ENCODE measurements at regions not wholly inside any gene's neighbourhood (a gene's known extent, or its start where the extent isn't known, plus 50 kb on each side); places are given as distances from the start of the nearest gene placed in this dataset.
"Not testable (repeated sequence)": the region's sequence is repeated elsewhere in the genome, so short reads cannot be mapped to it uniquely, and the experiment has no call there.

- no peak for DNase-seq (ENCODE audit: low read depth in 2 of 2)
These were observed 228.6 kb downstream of the ZNF621 start for GRCh38 chr3:40753291-40753770.

- no peak for DNase-seq (ENCODE audit: low read depth in 2 of 2)
These were observed 229.2 kb downstream of the ZNF621 start for GRCh38 chr3:40753951-40754350.

- no peak for DNase-seq (ENCODE audit: low read depth in 2 of 2)
These were observed 230.2 kb downstream of the ZNF621 start for GRCh38 chr3:40754994-40755393.

GRCh38 chr3:40756500-40756899, 231.7 kb downstream of the ZNF621 start:
- DNase-seq (ENCODE audit: low read depth in 2 of 2), result no peak

GRCh38 chr3:40762771-40763170, 238.0 kb downstream of the ZNF621 start:
- not testable (repeated sequence) for DNase-seq (ENCODE audit: low read depth in 2 of 2)

- DNase-seq (ENCODE audit: low read depth in 2 of 2), result no peak
These were observed 239.0 kb downstream of the ZNF621 start for GRCh38 chr3:40763807-40764206.

- no peak for DNase-seq (ENCODE audit: low read depth in 2 of 2)
These were observed 240.0 kb downstream of the ZNF621 start for GRCh38 chr3:40764747-40765146.

- no peak for DNase-seq (ENCODE audit: low read depth in 2 of 2)
These were observed 241.1 kb downstream of the ZNF621 start for GRCh38 chr3:40765884-40766283.

- DNase-seq (ENCODE audit: low read depth in 2 of 2), result no peak
These were observed 241.6 kb downstream of the ZNF621 start for GRCh38 chr3:40766396-40766795.

- DNase-seq (ENCODE audit: low read depth in 2 of 2), result no peak
These were observed 243.3 kb downstream of the ZNF621 start for GRCh38 chr3:40768046-40768445.

GRCh38 chr3:40768536-40768935, 243.8 kb downstream of the ZNF621 start:
- no peak for DNase-seq (ENCODE audit: low read depth in 2 of 2)

- DNase-seq (ENCODE audit: low read depth in 2 of 2), result no peak
These were observed 245.3 kb downstream of the ZNF621 start for GRCh38 chr3:40770061-40770460.

GRCh38 chr3:40771112-40771511, 246.4 kb downstream of the ZNF621 start:
- no peak for DNase-seq (ENCODE audit: low read depth in 2 of 2)

GRCh38 chr3:40779039-40779438, 254.3 kb downstream of the ZNF621 start:
- no peak for DNase-seq (ENCODE audit: low read depth in 2 of 2)

- DNase-seq (ENCODE audit: low read depth in 2 of 2), result no peak
These were observed 255.6 kb downstream of the ZNF621 start for GRCh38 chr3:40780291-40780924.

GRCh38 chr3:40780925-40781406, 256.2 kb downstream of the ZNF621 start:
- no peak for DNase-seq (ENCODE audit: low read depth in 2 of 2)

GRCh38 chr3:40782111-40782721, 257.5 kb downstream of the ZNF621 start:
- no peak for DNase-seq (ENCODE audit: low read depth in 2 of 2)

- no peak for DNase-seq (ENCODE audit: low read depth in 2 of 2)
These were observed 266.0 kb downstream of the ZNF621 start for GRCh38 chr3:40790746-40791145.

GRCh38 chr3:40793730-40794129, 269.0 kb downstream of the ZNF621 start:
- DNase-seq (ENCODE audit: low read depth in 2 of 2), result no peak

GRCh38 chr3:40800343-40800742, 275.6 kb downstream of the ZNF621 start:
- no peak for DNase-seq (ENCODE audit: low read depth in 2 of 2)

GRCh38 chr3:40801284-40801741, 276.6 kb downstream of the ZNF621 start:
- no peak for DNase-seq (ENCODE audit: low read depth in 2 of 2)

- no peak for DNase-seq (ENCODE audit: low read depth in 2 of 2)
These were observed 278.6 kb downstream of the ZNF621 start for GRCh38 chr3:40803311-40803710.

- DNase-seq (ENCODE audit: low read depth in 2 of 2), result no peak
These were observed 280.7 kb downstream of the ZNF621 start for GRCh38 chr3:40805456-40805855.

Measured in stimulated activated CD4-positive, alpha-beta T cell treated with anti-CD3 and anti-CD28 coated beads, Interleukin-1b, Interleukin-23, amount 100 ng/mL, for 4 hours (primary cell).